A673 (cell line): ENCODE measurements at regions not wholly inside any gene's neighbourhood (a gene's known extent, or its start where the extent isn't known, plus 50 kb on each side); places are given as distances from the start of the nearest gene placed in this dataset.

Experiments
- CTCF ChIP-seq: fragments of 300-800, 200-600 bp; sonication (generic); conservative IDR thresholded peaks from 2 replicates; pipeline ENCODE4 v1.5.1; 2017; ENCODE audit warnings: low read depth, mild to moderate bottlenecking, antibody characterized with exemption, low read length, moderate library complexity, mixed read lengths
- EZH2 ChIP-seq: fragments of 200-600 bp; sonication (generic); IDR thresholded peaks from 2 replicates; pipeline ENCODE4 v1.6.1; 2017; ENCODE audit warnings: borderline replicate concordance, low read depth, mild to moderate bottlenecking, mixed read lengths, antibody characterized with exemption, low read length; ENCODE audit not compliant: poor library complexity, severe bottlenecking

DNA sequence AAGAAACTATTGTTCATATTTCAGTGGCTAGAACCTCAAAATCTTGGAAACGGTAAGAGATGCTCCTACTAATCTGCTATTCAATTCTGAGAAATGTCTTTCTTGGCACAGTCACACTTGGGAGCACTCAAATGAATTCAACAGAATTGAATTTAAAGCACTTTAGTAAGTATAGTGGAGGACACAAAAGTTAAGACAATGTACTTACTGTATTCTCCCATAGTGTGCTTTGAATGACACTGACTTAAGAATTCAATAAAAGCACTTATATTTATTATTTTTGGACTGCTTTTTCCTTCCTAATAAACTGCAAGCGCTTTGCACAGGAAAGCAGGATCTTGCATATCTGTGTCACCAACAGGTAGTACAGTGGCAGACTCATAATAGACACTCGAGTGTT, 156.1 kb upstream of the RIMS1 start:
- no peak for TF ChIP-seq EZH2
- no peak for TF ChIP-seq CTCF
